Ascending aorta (tissue), 2 donors: ENCODE measurements at regions not wholly inside any gene's neighbourhood (a gene's known extent, or its start where the extent isn't known, plus 50 kb on each side); places are given as distances from the start of the nearest gene placed in this dataset.

Source experiments
- DNase-seq, 2 donors: peaks; one replicate each; pipeline ENCODE4 v3.0.0-alpha.2; 2019; ENCODE audit warnings: low spot score in 2 of 2
- H3K27ac ChIP-seq, 2 donors: fragments of 200-600 bp; sonication (generic); one replicate each; pipeline ENCODE4 v1.5.1; 2016 to 2017; ENCODE audit warnings: mild to moderate bottlenecking in 1 of 2
- H3K27me3 ChIP-seq: fragments of 200-600 bp; sonication (generic); one replicate; pipeline ENCODE4 v1.5.1; 2017
- H3K36me3 ChIP-seq, 2 donors: fragments of 200-600 bp; sonication (generic); one replicate each; pipeline ENCODE4 v1.5.1; 2016
- H3K4me1 ChIP-seq, 2 donors: fragments of 200-600 bp; sonication (generic); one replicate each; pipeline ENCODE4 v1.5.1; 2016 to 2017; ENCODE audit warnings: mild to moderate bottlenecking in 1 of 2
- H3K4me3 ChIP-seq, 2 donors: fragments of 200-600 bp; sonication (generic); one replicate each; pipeline ENCODE4 v1.5.1; 2016 to 2017; ENCODE audit warnings: mild to moderate bottlenecking in 1 of 2
- H3K9me3 ChIP-seq, 2 donors: fragments of 200-600 bp; sonication (generic); one replicate each; pipeline ENCODE4 v1.5.1; 2016
- intact Hi-C: fragments of 100-400 bp; cut with DNase I; formaldehyde crosslinking; loops from one replicate; pipeline ENCODE4 v1.15.1; 2023
- TF ChIP-seq, protein P1 (sequence below), 3 experiments: fragments of 200-600 bp in 2 of 3; fragments of 450-650 bp in 1 of 3; sonication (generic) in 2 of 3; IDR thresholded peaks; one replicate each; pipeline ENCODE4 v1.5.1; 2016 to 2019; ENCODE audit warnings: antibody characterized with exemption in 3 of 3, mild to moderate bottlenecking in 1 of 3, moderate library complexity in 1 of 3

- Histone ChIP-seq H3K9me3 (no peaks in the 10 kb centered on the region), H3K4me3 (no peak overlapping the region), H3K27me3 (no peaks in the 10 kb centered on the region), H3K36me3 (no peaks in the 10 kb centered on the region), H3K27ac (no peak overlapping the region), H3K4me1 (no peaks in the 10 kb centered on the region)
- no peak for DNase-seq
- intact Hi-C loops: no loop called here
- TF ChIP-seq, protein P1, sequence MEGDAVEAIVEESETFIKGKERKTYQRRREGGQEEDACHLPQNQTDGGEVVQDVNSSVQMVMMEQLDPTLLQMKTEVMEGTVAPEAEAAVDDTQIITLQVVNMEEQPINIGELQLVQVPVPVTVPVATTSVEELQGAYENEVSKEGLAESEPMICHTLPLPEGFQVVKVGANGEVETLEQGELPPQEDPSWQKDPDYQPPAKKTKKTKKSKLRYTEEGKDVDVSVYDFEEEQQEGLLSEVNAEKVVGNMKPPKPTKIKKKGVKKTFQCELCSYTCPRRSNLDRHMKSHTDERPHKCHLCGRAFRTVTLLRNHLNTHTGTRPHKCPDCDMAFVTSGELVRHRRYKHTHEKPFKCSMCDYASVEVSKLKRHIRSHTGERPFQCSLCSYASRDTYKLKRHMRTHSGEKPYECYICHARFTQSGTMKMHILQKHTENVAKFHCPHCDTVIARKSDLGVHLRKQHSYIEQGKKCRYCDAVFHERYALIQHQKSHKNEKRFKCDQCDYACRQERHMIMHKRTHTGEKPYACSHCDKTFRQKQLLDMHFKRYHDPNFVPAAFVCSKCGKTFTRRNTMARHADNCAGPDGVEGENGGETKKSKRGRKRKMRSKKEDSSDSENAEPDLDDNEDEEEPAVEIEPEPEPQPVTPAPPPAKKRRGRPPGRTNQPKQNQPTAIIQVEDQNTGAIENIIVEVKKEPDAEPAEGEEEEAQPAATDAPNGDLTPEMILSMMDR (IDR thresholded peaks at IDR 0.05): no peak
Observed at GRCh38 chr1:36561361-36561724, 78.6 kb upstream of the CSF3R start.

GRCh38 chr1:36560621-36561360 lies 78.1 kb upstream of the CSF3R start:
- DNase-seq: no peak
- no peaks in the 10 kb centered on the region for H3K27me3 ChIP-seq

GRCh38 chr1:36560177-36560576 lies 77.5 kb upstream of the CSF3R start:
- intact Hi-C loops: no loop called here
- no peak for DNase-seq
- H3K4me3 ChIP-seq: no peak overlapping the region
- H3K27me3 ChIP-seq: no peaks in the 10 kb centered on the region
- H3K4me1 ChIP-seq: no peaks in the 10 kb centered on the region
- TF ChIP-seq, protein P1 (IDR thresholded peaks at IDR 0.05): no peak
- H3K9me3 ChIP-seq: no peaks in the 10 kb centered on the region
- no peaks in the 10 kb centered on the region for H3K36me3 ChIP-seq
- H3K27ac ChIP-seq: no peak overlapping the region

More at GRCh38 chr1:36560621-36561360, 78.1 kb upstream of the CSF3R start:
- H3K9me3 ChIP-seq: no peaks in the 10 kb centered on the region
- TF ChIP-seq, protein P1 (IDR thresholded peaks at IDR 0.05): no peak
- no peak overlapping the region for H3K27ac ChIP-seq
- H3K36me3 ChIP-seq: no peaks in the 10 kb centered on the region
- intact Hi-C loops: no loop called here
- no peaks in the 10 kb centered on the region for H3K4me1 ChIP-seq
- no peak overlapping the region for H3K4me3 ChIP-seq

GRCh38 chr1:36559061-36559460 lies 76.3 kb upstream of the CSF3R start:
- no peaks in the 10 kb centered on the region for H3K4me1 ChIP-seq
- TF ChIP-seq, protein P1 (IDR thresholded peaks at IDR 0.05): no peak
- intact Hi-C loops: no loop called here
- DNase-seq: no peak
- H3K4me3 ChIP-seq: no peak overlapping the region
- no peaks in the 10 kb centered on the region for H3K9me3 ChIP-seq
- no peaks in the 10 kb centered on the region for H3K36me3 ChIP-seq
- H3K27ac ChIP-seq: no peak overlapping the region
- H3K27me3 ChIP-seq: no peaks in the 10 kb centered on the region

- DNase-seq: no peak
- Histone ChIP-seq H3K27ac (no peak overlapping the region), H3K27me3 (no peaks in the 10 kb centered on the region), H3K4me1 (no peaks in the 10 kb centered on the region), H3K9me3 (no peaks in the 10 kb centered on the region), H3K4me3 (no peak overlapping the region), H3K36me3 (no peaks in the 10 kb centered on the region)
- intact Hi-C loops: no loop called here
- TF ChIP-seq, protein P1 (IDR thresholded peaks at IDR 0.05): no peak
Observed at GRCh38 chr1:36557041-36558000, 74.6 kb upstream of the CSF3R start.
